ENCODE measurements at regions not wholly inside any gene's neighbourhood (a gene's known extent, or its start where the extent isn't known, plus 50 kb on each side); places are given as distances from the start of the nearest gene placed in this dataset.

DNA sequence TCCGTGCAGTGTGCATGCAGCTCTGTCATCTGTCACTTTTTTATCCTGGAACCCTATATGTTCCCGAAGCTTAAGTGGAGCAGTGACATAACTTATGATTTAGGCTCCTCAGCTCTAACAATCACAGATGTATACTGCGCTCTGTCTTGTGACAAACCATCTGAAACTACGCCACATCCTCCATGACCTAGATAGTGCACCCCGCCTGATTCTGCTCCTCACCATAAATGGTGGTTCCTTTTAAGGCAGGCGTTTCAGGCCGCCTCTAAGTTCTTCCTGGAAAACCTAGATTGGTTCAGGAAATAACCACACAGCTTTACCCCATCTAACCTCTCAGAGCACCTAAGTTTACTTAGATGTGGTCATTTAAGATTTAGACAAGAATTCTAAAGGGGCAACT lies 372.0 kb downstream of the CDH10 start:
- peaks cover 0 to 4% of the 10 kb centered on the region in 2 donors for H3K4me1 ChIP-seq (replicated peaks in 1 of 2)
- no peak overlapping the region for H3K4me3 ChIP-seq
- 14 to 100% (median 93%) methylated on average over 1 to 5 of the region's 7 CpGs for WGBS, 10 experiments
- no peak overlapping the region for H3K27ac ChIP-seq
- in situ Hi-C loops (cut with MboI; ENCODE audit: low pct_unique_long_range_greater_than_20kb in 2 of 9, low sequenced_read_pairs in 9 of 9, unreplicated experiment in 9 of 9) = no loop called here
- ATAC-seq (replicated peaks in 6 of 8) = no peak

DNA sequence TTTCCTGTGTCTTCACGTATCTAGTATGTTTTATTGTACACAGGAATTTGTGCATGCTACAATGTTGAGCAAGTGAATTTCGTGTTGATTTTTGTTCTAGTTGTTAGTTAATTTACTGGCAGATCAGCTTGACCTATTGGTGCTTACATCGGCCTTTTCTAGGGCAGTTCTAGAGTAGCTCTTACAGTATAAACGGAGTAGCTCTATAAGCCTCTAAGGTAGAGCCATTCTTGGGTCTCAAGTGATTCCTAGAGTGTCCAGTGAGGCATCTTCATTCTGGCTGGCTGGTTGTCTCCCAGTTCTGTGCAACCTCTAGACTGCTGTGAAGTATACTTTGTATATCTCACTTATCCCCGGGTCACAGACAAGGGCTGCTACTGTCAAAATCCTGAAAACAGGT lies 364.6 kb downstream of the CDH10 start:
- ATAC-seq (replicated peaks in 6 of 8) = no peak
- no peak overlapping the region for H3K4me3 ChIP-seq
- H3K4me1 ChIP-seq (replicated peaks in 1 of 2) = no peaks in the 10 kb centered on the region
- H3K27ac ChIP-seq = no peak overlapping the region
- 1 to 100% (median 85%) methylated on average over 1 to 5 of the region's 5 CpGs for WGBS, 10 experiments
- in situ Hi-C loops (cut with MboI; ENCODE audit: low pct_unique_long_range_greater_than_20kb in 2 of 9, low sequenced_read_pairs in 9 of 9, unreplicated experiment in 9 of 9) = no loop called here

DNA sequence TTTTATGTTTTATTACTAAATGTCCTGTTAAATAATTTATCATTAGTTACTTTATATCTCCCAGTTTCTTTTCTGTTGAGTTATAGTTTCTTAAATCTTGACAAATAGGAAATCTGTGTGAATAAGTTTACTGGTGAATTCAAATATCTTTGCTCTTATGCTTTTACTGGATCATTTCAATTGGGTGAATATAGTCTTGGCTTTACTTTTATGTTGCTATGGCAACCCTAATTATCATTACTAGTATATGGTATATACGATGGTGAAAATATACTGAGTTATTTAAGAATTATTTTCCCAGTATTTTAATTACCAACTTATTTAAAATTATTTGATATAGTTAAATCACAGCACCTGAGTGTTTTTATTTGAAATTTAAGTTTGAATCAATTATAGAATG lies 363.0 kb downstream of the CDH10 start:
- WGBS, 10 experiments = 11 to 92% (median 50%) methylated on average over 1 of the region's 1 CpG; no CpG with 5 or more reads in 3 of the 10 experiments
- Histone ChIP-seq H3K4me3 (no peak overlapping the region), H3K4me1 (replicated peaks in 1 of 2) (no peaks in the 10 kb centered on the region), H3K27ac (no peak overlapping the region)
- in situ Hi-C loops (cut with MboI; ENCODE audit: low pct_unique_long_range_greater_than_20kb in 2 of 9, low sequenced_read_pairs in 9 of 9, unreplicated experiment in 9 of 9) = no loop called here
- no peak for ATAC-seq (replicated peaks in 6 of 8)

- H3K4me3 ChIP-seq = no peak overlapping the region
- in situ Hi-C loops (cut with MboI; ENCODE audit: low pct_unique_long_range_greater_than_20kb in 2 of 9, low sequenced_read_pairs in 9 of 9, unreplicated experiment in 9 of 9) = no loop called here
- H3K4me1 ChIP-seq (replicated peaks in 1 of 2) = no peaks in the 10 kb centered on the region
- no peak overlapping the region for H3K27ac ChIP-seq
- no peak for ATAC-seq (replicated peaks in 6 of 8)
- 0 to 86% (median 75%) methylated on average over 2 of the region's 2 CpGs; no CpG with 5 or more reads in 1 of the 10 experiments for WGBS, 10 experiments
These were observed 355.0 kb downstream of the CDH10 start for GRCh38 chr5:24289582-24290335.

DNA sequence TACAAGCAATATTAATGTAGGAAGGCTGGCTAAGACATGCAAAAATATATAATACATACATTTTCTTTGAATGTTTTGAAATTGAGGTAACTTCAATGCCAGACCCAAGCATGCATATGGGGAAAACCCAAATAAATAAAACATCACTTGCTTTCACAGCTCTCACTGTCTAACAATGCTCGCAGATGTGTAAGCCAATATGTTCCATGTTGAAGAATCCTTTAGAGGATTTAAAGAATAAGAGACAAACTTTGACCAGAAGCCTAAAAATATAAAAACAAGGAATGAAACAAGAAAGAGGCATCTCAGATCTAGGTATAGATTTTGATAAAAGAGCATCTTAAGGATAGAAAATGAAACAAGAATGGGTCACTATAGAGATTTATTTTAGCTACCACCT lies 354.2 kb downstream of the CDH10 start:
- no peak for ATAC-seq (replicated peaks in 6 of 8)
- Histone ChIP-seq H3K4me1 (replicated peaks in 1 of 2) (no peaks in the 10 kb centered on the region), H3K4me3 (no peak overlapping the region), H3K27ac (no peak overlapping the region)
- WGBS, 10 experiments = 0 to 100% (median 80%) methylated on average over 1 of the region's 1 CpG; no CpG with 5 or more reads in 1 of the 10 experiments
- in situ Hi-C loops (cut with MboI; ENCODE audit: low pct_unique_long_range_greater_than_20kb in 2 of 9, low sequenced_read_pairs in 9 of 9, unreplicated experiment in 9 of 9) = no loop called here

- H3K4me3 ChIP-seq = no peak overlapping the region
- in situ Hi-C loops (cut with MboI; ENCODE audit: low pct_unique_long_range_greater_than_20kb in 2 of 9, low sequenced_read_pairs in 9 of 9, unreplicated experiment in 9 of 9) = no loop called here
- no peaks in the 10 kb centered on the region for H3K4me1 ChIP-seq (replicated peaks in 1 of 2)
- 43 to 100% (median 85%) methylated on average over 1 to 2 of the region's 2 CpGs; no CpG with 5 or more reads in 4 of the 10 experiments for WGBS, 10 experiments
- no peak for ATAC-seq (replicated peaks in 6 of 8)
- H3K27ac ChIP-seq = no peak overlapping the region
These were observed 352.9 kb downstream of the CDH10 start for GRCh38 chr5:24291916-24292315.

DNA sequence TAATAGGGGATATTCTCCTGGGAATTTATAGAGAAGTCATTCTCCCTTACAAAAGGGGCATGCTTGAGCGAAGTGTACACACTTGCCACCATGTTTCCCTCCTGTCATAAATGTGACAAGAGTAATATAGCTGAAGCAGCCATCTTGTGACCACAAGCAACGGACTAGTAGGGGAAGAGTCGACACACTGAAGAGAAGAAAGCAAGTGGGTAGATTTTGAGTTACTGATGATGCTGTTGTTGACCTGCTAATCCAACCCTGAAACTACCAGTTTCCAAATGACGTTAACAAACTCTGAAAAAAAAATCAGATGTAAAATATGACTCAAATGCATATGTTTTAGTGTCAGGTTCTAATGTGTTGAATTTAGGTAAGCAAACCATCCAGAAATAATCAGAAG lies 350.4 kb downstream of the CDH10 start:
- in situ Hi-C loops (cut with MboI; ENCODE audit: low pct_unique_long_range_greater_than_20kb in 2 of 9, low sequenced_read_pairs in 9 of 9, unreplicated experiment in 9 of 9) = no loop called here
- ATAC-seq (replicated peaks in 6 of 8) = no peak
- Histone ChIP-seq H3K4me3 (no peak overlapping the region), H3K4me1 (replicated peaks in 1 of 2) (no peaks in the 10 kb centered on the region), H3K27ac (no peak overlapping the region)
- WGBS, 10 experiments = 28 to 100% (median 77%) methylated on average over 2 to 4 of the region's 4 CpGs

DNA sequence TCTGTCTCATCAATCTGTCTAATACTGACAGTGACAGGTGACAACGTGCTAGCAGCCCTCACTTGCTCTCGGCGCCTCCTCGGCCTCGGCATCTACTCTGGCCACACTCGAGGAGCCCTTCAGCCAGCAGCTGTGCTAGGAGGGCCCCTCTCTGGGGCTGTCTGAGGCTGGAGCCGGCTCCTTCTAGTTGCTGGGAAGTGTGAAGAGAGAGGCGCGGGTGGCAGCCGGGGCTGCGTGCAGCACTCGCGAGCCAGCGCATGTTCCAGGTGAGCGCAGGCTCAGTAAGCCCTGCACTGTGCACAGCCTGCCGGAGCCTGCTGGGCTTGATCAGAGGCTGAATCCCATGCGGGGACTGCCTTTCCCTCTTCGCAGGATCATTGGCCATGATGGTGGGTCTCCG lies 330.7 kb downstream of the CDH10 start:
- no peak for ATAC-seq (replicated peaks in 6 of 8)
- in situ Hi-C loops (cut with MboI; ENCODE audit: low pct_unique_long_range_greater_than_20kb in 2 of 9, low sequenced_read_pairs in 9 of 9, unreplicated experiment in 9 of 9) = no loop called here
- 54 to 100% (median 69%) methylated on average over 1 to 8 of the region's 19 CpGs; no CpG with 5 or more reads in 5 of the 10 experiments for WGBS, 10 experiments
- Histone ChIP-seq H3K4me3 (no peak overlapping the region), H3K4me1 (replicated peaks in 1 of 2) (no peaks in the 10 kb centered on the region), H3K27ac (no peak overlapping the region)

- Histone ChIP-seq H3K4me3 (no peak overlapping the region), H3K27ac (no peak overlapping the region), H3K4me1 (replicated peaks in 1 of 2) (no peaks in the 10 kb centered on the region)
- 0 to 100% (median 93%) methylated on average over 1 to 3 of the region's 3 CpGs; no CpG with 5 or more reads in 4 of the 10 experiments for WGBS, 10 experiments
- in situ Hi-C loops (cut with MboI; ENCODE audit: low pct_unique_long_range_greater_than_20kb in 2 of 9, low sequenced_read_pairs in 9 of 9, unreplicated experiment in 9 of 9) = no loop called here
- no peak for ATAC-seq (replicated peaks in 6 of 8)
These were observed 324.1 kb downstream of the CDH10 start for GRCh38 chr5:24320643-24321042.

DNA sequence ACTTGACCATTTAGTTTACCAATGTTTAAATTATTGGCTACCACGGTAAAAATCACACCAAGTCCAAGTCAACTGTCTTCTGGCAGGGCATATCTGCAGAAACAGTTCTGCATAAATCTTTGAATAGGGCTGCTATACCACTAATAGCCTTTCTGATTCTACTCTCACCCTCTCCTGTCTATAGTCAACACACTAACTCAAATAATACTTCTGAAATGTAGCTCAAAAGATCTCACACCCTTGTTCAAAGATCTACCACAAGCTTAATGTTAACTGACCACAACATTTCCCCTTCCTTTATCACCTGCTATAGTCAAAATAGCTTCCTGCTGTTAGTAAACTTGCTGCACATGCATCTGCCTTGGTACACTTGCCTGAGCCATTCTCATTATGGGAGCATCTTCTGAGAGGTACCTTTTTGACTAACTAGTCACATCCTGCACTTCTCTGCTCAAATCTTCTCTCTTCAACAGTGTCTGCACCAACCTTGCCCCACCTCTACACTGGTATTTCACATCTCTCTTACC lies 319.4 kb downstream of the CDH10 start:
- in situ Hi-C loops (cut with MboI; ENCODE audit: low pct_unique_long_range_greater_than_20kb in 2 of 9, low sequenced_read_pairs in 9 of 9, unreplicated experiment in 9 of 9) = no loop called here
- WGBS, 10 experiments = 0 to 92% (median 67%) methylated on average over 1 of the region's 1 CpG; no CpG with 5 or more reads in 3 of the 10 experiments

GRCh38 chr5:24331531-24331930 lies 313.2 kb downstream of the CDH10 start:
- H3K4me1 ChIP-seq (replicated peaks in 1 of 2) = no peaks in the 10 kb centered on the region
- H3K4me3 ChIP-seq = no peak overlapping the region
- ATAC-seq (replicated peaks in 6 of 8) = no peak
- in situ Hi-C loops (cut with MboI; ENCODE audit: low pct_unique_long_range_greater_than_20kb in 2 of 9, low sequenced_read_pairs in 9 of 9, unreplicated experiment in 9 of 9) = no loop called here
- H3K27ac ChIP-seq = no peak overlapping the region

More for the DNA sequence above, 319.4 kb downstream of the CDH10 start:
- H3K4me3 ChIP-seq = no peak overlapping the region
- no peak overlapping the region for H3K27ac ChIP-seq
- ATAC-seq (replicated peaks in 6 of 8) = no peak
- H3K4me1 ChIP-seq (replicated peaks in 1 of 2) = no peaks in the 10 kb centered on the region

DNA sequence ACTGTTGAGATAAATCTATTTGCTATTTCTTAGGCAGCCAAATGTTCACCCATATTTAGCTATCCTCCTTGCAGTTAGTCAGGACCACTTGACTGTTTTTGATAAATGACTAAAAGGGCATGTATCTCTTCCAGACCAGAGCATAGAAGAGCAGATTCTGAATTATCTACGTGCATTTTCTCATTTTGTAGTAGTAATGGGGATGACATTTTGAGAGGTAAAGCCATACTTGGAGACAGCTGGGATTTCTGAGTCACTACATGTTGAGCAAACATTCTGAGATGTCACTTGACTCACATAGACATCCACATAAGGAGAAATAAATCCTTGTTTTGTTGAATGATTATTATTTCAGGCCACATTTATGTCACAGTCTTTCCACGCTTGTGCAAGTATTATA lies 297.6 kb downstream of the CDH10 start:
- in situ Hi-C loops (cut with MboI; ENCODE audit: low pct_unique_long_range_greater_than_20kb in 2 of 9, low sequenced_read_pairs in 9 of 9, unreplicated experiment in 9 of 9) = no loop called here
- no peak overlapping the region for H3K4me3 ChIP-seq
- WGBS, 10 experiments = 0 to 100% (median 71%) methylated on average over 1 to 2 of the region's 2 CpGs
- H3K27ac ChIP-seq = no peak overlapping the region
- H3K4me1 ChIP-seq (replicated peaks in 1 of 2) = no peaks in the 10 kb centered on the region
- peak in 5 of 8 experiments; percentile 64 to 92 (median 81) for ATAC-seq (replicated peaks in 6 of 8)

- in situ Hi-C loops (cut with MboI; ENCODE audit: low pct_unique_long_range_greater_than_20kb in 2 of 9, low sequenced_read_pairs in 9 of 9, unreplicated experiment in 9 of 9) = no loop called here
These were observed 293.5 kb downstream of the CDH10 start for GRCh38 chr5:24351285-24351684.

GRCh38 chr5:24353016-24353415 lies 291.8 kb downstream of the CDH10 start:
- in situ Hi-C loops (cut with MboI; ENCODE audit: low pct_unique_long_range_greater_than_20kb in 2 of 9, low sequenced_read_pairs in 9 of 9, unreplicated experiment in 9 of 9) = no loop called here
- 67 to 100% (median 100%) methylated on average over 1 to 2 of the region's 2 CpGs; no CpG with 5 or more reads in 3 of the 10 experiments for WGBS, 10 experiments
- Histone ChIP-seq H3K4me3 (no peak overlapping the region), H3K27ac (no peak overlapping the region), H3K4me1 (replicated peaks in 1 of 2) (no peaks in the 10 kb centered on the region)
- ATAC-seq (replicated peaks in 6 of 8) = no peak

More at GRCh38 chr5:24351285-24351684, 293.5 kb downstream of the CDH10 start:
- WGBS, 10 experiments = 0 to 100% (median 80%) methylated on average over 1 to 6 of the region's 7 CpGs; no CpG with 5 or more reads in 1 of the 10 experiments
- Histone ChIP-seq H3K4me3 (no peak overlapping the region), H3K27ac (no peak overlapping the region), H3K4me1 (replicated peaks in 1 of 2) (no peaks in the 10 kb centered on the region)
- no peak for ATAC-seq (replicated peaks in 6 of 8)

Data from motor neuron (in vitro differentiated cells).